ENCODE measurements at regions not wholly inside any gene's neighbourhood (a gene's known extent, or its start where the extent isn't known, plus 50 kb on each side); places are given as distances from the start of the nearest gene placed in this dataset.

GRCh38 chr9:108607607-108608006 lies 248.2 kb downstream of the ACTL7B start:
- intact Hi-C loops (cut with DNase I), result no loop called here
- ATAC-seq, result no peak
- H3K27ac ChIP-seq, result no peak overlapping the region

GRCh38 chr9:108606401-108606800 lies 249.4 kb downstream of the ACTL7B start:
- TF ChIP-seq CTCF (IDR thresholded peaks at IDR 0.05), result no peak
- H3K36me3 ChIP-seq, result no peaks in the 10 kb centered on the region
- no peaks in the 10 kb centered on the region for H3K4me1 ChIP-seq
- DNase-seq (no peak), ATAC-seq (no peak)
- no peak overlapping the region for H3K27ac ChIP-seq
- H3K27me3 ChIP-seq (ENCODE audit: low read depth), result no peaks in the 10 kb centered on the region
- H3K4me3 ChIP-seq, result no peak overlapping the region
- H3K9me3 ChIP-seq, result no peaks in the 10 kb centered on the region
- intact Hi-C loops (cut with DNase I), result no loop called here

More at GRCh38 chr9:108607607-108608006, 248.2 kb downstream of the ACTL7B start:
- no peaks in the 10 kb centered on the region for H3K4me1 ChIP-seq
- TF ChIP-seq CTCF (IDR thresholded peaks at IDR 0.05), result no peak
- no peak for DNase-seq
- no peak overlapping the region for H3K4me3 ChIP-seq
- H3K9me3 ChIP-seq, result no peaks in the 10 kb centered on the region
- no peaks in the 10 kb centered on the region for H3K36me3 ChIP-seq
- no peaks in the 10 kb centered on the region for H3K27me3 ChIP-seq (ENCODE audit: low read depth)

- H3K36me3 ChIP-seq, result no peaks in the 10 kb centered on the region
- no peak overlapping the region for H3K4me3 ChIP-seq
- no peak for TF ChIP-seq CTCF (IDR thresholded peaks at IDR 0.05)
- no peaks in the 10 kb centered on the region for H3K9me3 ChIP-seq
- no peak overlapping the region for H3K27ac ChIP-seq
- no peaks in the 10 kb centered on the region for H3K4me1 ChIP-seq
- DNase-seq, result no peak
- H3K27me3 ChIP-seq (ENCODE audit: low read depth), result no peaks in the 10 kb centered on the region
- no peak for ATAC-seq
- intact Hi-C loops (cut with DNase I), result no loop called here
Observed at GRCh38 chr9:108603141-108603540, 252.6 kb downstream of the ACTL7B start.

- Histone ChIP-seq H3K27me3 (ENCODE audit: low read depth) (no peaks in the 10 kb centered on the region), H3K9me3 (no peaks in the 10 kb centered on the region), H3K27ac (no peak overlapping the region), H3K36me3 (no peaks in the 10 kb centered on the region), H3K4me3 (no peak overlapping the region), H3K4me1 (no peaks in the 10 kb centered on the region)
- ATAC-seq (no peak), DNase-seq (no peak)
- no peak for TF ChIP-seq CTCF (IDR thresholded peaks at IDR 0.05)
- intact Hi-C loops (cut with DNase I), result no loop called here
Observed at GRCh38 chr9:108600896-108601295, 254.9 kb downstream of the ACTL7B start.

GRCh38 chr9:108599571-108599970 lies 256.2 kb downstream of the ACTL7B start:
- Histone ChIP-seq H3K4me1 (no peaks in the 10 kb centered on the region), H3K36me3 (no peaks in the 10 kb centered on the region), H3K27ac (no peak overlapping the region), H3K27me3 (ENCODE audit: low read depth) (no peaks in the 10 kb centered on the region), H3K4me3 (no peak overlapping the region), H3K9me3 (no peaks in the 10 kb centered on the region)
- TF ChIP-seq CTCF (IDR thresholded peaks at IDR 0.05), result no peak
- no peak for DNase-seq
- no peak for ATAC-seq
- intact Hi-C loops (cut with DNase I), result no loop called here

- H3K27ac ChIP-seq, result no peak overlapping the region
- no peak for DNase-seq
- no peak for TF ChIP-seq CTCF (IDR thresholded peaks at IDR 0.05)
- H3K9me3 ChIP-seq, result no peaks in the 10 kb centered on the region
- no peaks in the 10 kb centered on the region for H3K4me1 ChIP-seq
- no peak overlapping the region for H3K4me3 ChIP-seq
- no peak for ATAC-seq
- intact Hi-C loops (cut with DNase I), result no loop called here
- no peaks in the 10 kb centered on the region for H3K27me3 ChIP-seq (ENCODE audit: low read depth)
- H3K36me3 ChIP-seq, result no peaks in the 10 kb centered on the region
Observed at GRCh38 chr9:108591121-108591520, 264.7 kb downstream of the ACTL7B start.

All from lower lobe of right lung (tissue), 2 donors.